K562 (cell line): ENCODE measurements at regions not wholly inside any gene's neighbourhood (a gene's known extent, or its start where the extent isn't known, plus 50 kb on each side); places are given as distances from the start of the nearest gene placed in this dataset.

Source experiments
- CBX5 ChIP-seq: IDR thresholded peaks from 2 replicates; pipeline ENCODE4 v1.6.1; 2014; ENCODE audit warnings: low read depth, borderline replicate concordance
- GTF2A2 ChIP-seq: IDR thresholded peaks from 2 replicates; pipeline ENCODE4 v1.6.1; 2016; ENCODE audit warnings: mild to moderate bottlenecking, missing genetic modification characterization, missing compliant biosample characterization
- MYBL2 ChIP-seq, 2 experiments: fragments of 450-650 bp in 1 of 2; sonication (generic) in 1 of 2; formaldehyde crosslinking in 1 of 2; IDR thresholded peaks; 2 replicates each; pipeline versions ENCODE4 v1.6.1 to v1.8.1; 2017 to 2022; ENCODE audit warnings: borderline replicate concordance in 1 of 2, inconsistent platforms in 1 of 2, low read depth in 1 of 2, mild to moderate bottlenecking in 1 of 2, missing genetic modification reagents in 1 of 2, moderate library complexity in 1 of 2
- NCOA2 ChIP-seq, 2 experiments: fragments of 450-650 bp; IDR thresholded peaks; 2 replicates each; pipeline ENCODE4 v1.6.1; 2018; ENCODE audit warnings: mild to moderate bottlenecking in 2 of 2, moderate library complexity in 1 of 2; ENCODE audit not compliant: partially characterized antibody in 2 of 2
- NCOA4 ChIP-seq: fragments of 450-650 bp; IDR thresholded peaks from 2 replicates; pipeline ENCODE4 v1.6.1; 2018; ENCODE audit warnings: mild to moderate bottlenecking; ENCODE audit not compliant: partially characterized antibody
- NEUROD1 ChIP-seq: fragments of 150-350 bp; IDR thresholded peaks from 2 replicates; pipeline ENCODE4 v1.6.1; 2014; ENCODE audit warnings: borderline replicate concordance, low read length, low read depth; ENCODE audit not compliant: partially characterized antibody
- PURB ChIP-seq: sonication (generic); formaldehyde crosslinking; IDR thresholded peaks from 2 replicates; pipeline ENCODE4 v1.9.0; 2021; ENCODE audit warnings: low read depth, mild to moderate bottlenecking, missing genetic modification reagents
- TAF1 ChIP-seq: IDR thresholded peaks from 2 replicates; pipeline ENCODE4 v1.6.1; 2011; ENCODE audit warnings: mild to moderate bottlenecking, low read length, moderate library complexity; ENCODE audit not compliant: insufficient read depth, control insufficient read depth, severe bottlenecking; ENCODE audit errors: extremely low read depth
- TARDBP ChIP-seq: fragments of 450-650 bp; IDR thresholded peaks from 2 replicates; pipeline ENCODE4 v1.6.1; 2016
- YY1 ChIP-seq, 3 experiments: IDR thresholded peaks; 2 replicates each; pipeline ENCODE4 v1.6.1; 2011; ENCODE audit warnings: low read length in 2 of 3, mild to moderate bottlenecking in 2 of 3, moderate library complexity in 2 of 3, borderline replicate concordance in 1 of 3, control low read depth in 1 of 3, low read depth in 1 of 3; ENCODE audit not compliant: insufficient read depth in 3 of 3, insufficient replicate concordance in 2 of 3, control insufficient read depth in 1 of 3, insufficient read length in 1 of 3; ENCODE audit errors: extremely low read depth in 1 of 3
- ZBTB26 ChIP-seq: fragments of 450-650 bp; formaldehyde crosslinking; IDR thresholded peaks from 2 replicates; pipeline ENCODE4 v1.4.0; 2022; ENCODE audit warnings: missing genetic modification characterization
- ZFP1 ChIP-seq: fragments of 450-650 bp; formaldehyde crosslinking; IDR thresholded peaks from 2 replicates; pipeline ENCODE4 v1.4.0; 2020; ENCODE audit warnings: mild to moderate bottlenecking, mixed read lengths
- ZFX ChIP-seq: sonication (generic); formaldehyde crosslinking; IDR thresholded peaks from 2 replicates; pipeline ENCODE4 v1.8.0; 2022; ENCODE audit warnings: mild to moderate bottlenecking, missing genetic modification reagents, moderate library complexity
- ZNF224 ChIP-seq: sonication (generic); formaldehyde crosslinking; IDR thresholded peaks from 2 replicates; pipeline ENCODE4 v1.8.0; 2022; ENCODE audit warnings: mild to moderate bottlenecking, missing genetic modification reagents

- TF ChIP-seq PURB (CRISPR knock-in tag) (no peak), GTF2A2 (no peak), NCOA2 (IDR thresholded peaks at IDR 0.05; ENCODE audit: partially characterized antibody in 2 of 2) (no peak), CBX5 (no peak), ZBTB26 (CRISPR knock-in tag) (no peak), NEUROD1 (no peak), TARDBP (no peak), TAF1 (no peak), ZFP1 (no peak), ZNF224 (no peak), NCOA4 (no peak), MYBL2 (IDR thresholded peaks at IDR 0.05; ENCODE audit: low read depth) (no peak), MYBL2 (CRISPR knock-in tag; IDR thresholded peaks at IDR 0.05; ENCODE audit: borderline replicate concordance) (no peak), ZFX (CRISPR knock-in tag) (no peak), YY1 (IDR thresholded peaks at IDR 0.05; ENCODE audit: borderline replicate concordance in 1 of 3, control insufficient read depth in 1 of 3, extremely low read depth in 1 of 3, insufficient read depth in 3 of 3, insufficient read length in 1 of 3, insufficient replicate concordance in 2 of 3, low read depth in 1 of 3, low read length in 2 of 3) (no peak)
- TF ChIP-seq, all 486 proteins: peak for 0
These were observed 69.2 kb upstream of the CNEP1R1 start (continued) for GRCh38 chr16:49955858-49956257.
